Upper lobe of right lung (tissue), 1 donor: ENCODE measurements at regions not wholly inside any gene's neighbourhood (a gene's known extent, or its start where the extent isn't known, plus 50 kb on each side); places are given as distances from the start of the nearest gene placed in this dataset.

Source experiments
- ATAC-seq: fragments of 200-7000 bp; cut with Tn5 transposase; one replicate; pipeline ENCODE4 v1.9.1; 2020; ENCODE audit warnings: mild to moderate bottlenecking, moderate library complexity
- DNase-seq: peaks from one replicate; pipeline ENCODE4 v3.0.0-alpha.2; 2020
- H3K27ac ChIP-seq: fragments of 200-600 bp; one replicate; pipeline ENCODE4 v1.8.0; 2022
- H3K27me3 ChIP-seq: fragments of 200-600 bp; one replicate; pipeline ENCODE4 v1.8.0; 2022; ENCODE audit warnings: mild to moderate bottlenecking
- H3K36me3 ChIP-seq: fragments of 200-600 bp; one replicate; pipeline ENCODE4 v1.8.0; 2022
- H3K4me1 ChIP-seq: fragments of 200-600 bp; one replicate; pipeline ENCODE4 v1.8.0; 2022
- H3K4me3 ChIP-seq: fragments of 200-600 bp; one replicate; pipeline ENCODE4 v1.8.0; 2022; ENCODE audit warnings: mild to moderate bottlenecking
- H3K9me3 ChIP-seq: fragments of 200-600 bp; one replicate; pipeline ENCODE4 v1.8.0; 2022
- intact Hi-C: fragments of 100-400 bp; cut with DNase I; formaldehyde crosslinking; loops from one replicate; pipeline ENCODE4 v1.11.0; 2022
- TF ChIP-seq, protein P1 (sequence below): fragments of 200-600 bp; IDR thresholded peaks from one replicate; pipeline ENCODE4 v1.8.0; 2022; ENCODE audit warnings: antibody characterized with exemption
- donor health status: DM: no; HTN: yes; CAD: no; lungs with severe emphysema.

DNA sequence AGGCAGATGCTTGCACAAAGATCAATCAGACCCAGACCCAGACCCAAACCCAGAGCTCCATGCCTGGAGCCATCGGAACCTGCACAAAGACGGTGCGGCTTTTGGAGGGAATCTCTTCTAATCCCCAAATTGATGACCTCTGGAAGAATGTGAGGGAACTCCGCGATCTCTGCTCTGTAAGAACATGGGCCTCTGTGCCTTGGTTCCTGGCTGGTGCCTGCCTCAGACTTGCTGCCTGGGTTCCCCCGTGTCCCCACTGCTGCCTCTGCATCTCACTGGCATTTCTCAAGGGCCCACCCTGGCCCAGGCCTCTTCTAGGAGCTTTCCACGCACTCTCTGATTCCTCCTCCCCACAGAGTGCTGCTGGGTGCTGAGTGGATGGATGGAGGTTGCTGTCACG, 1044.4 kb downstream of the TBC1D22A start:
- no peaks in the 10 kb centered on the region for H3K4me1 ChIP-seq
- H3K9me3 ChIP-seq = no peaks in the 10 kb centered on the region
- H3K27me3 ChIP-seq = no peaks in the 10 kb centered on the region
- no peak overlapping the region for H3K4me3 ChIP-seq
- DNase-seq (no peak), ATAC-seq (no peak)
- no peaks in the 10 kb centered on the region for H3K36me3 ChIP-seq
- intact Hi-C loops = no loop called here
- H3K27ac ChIP-seq = no peak overlapping the region
- TF ChIP-seq, protein P1, sequence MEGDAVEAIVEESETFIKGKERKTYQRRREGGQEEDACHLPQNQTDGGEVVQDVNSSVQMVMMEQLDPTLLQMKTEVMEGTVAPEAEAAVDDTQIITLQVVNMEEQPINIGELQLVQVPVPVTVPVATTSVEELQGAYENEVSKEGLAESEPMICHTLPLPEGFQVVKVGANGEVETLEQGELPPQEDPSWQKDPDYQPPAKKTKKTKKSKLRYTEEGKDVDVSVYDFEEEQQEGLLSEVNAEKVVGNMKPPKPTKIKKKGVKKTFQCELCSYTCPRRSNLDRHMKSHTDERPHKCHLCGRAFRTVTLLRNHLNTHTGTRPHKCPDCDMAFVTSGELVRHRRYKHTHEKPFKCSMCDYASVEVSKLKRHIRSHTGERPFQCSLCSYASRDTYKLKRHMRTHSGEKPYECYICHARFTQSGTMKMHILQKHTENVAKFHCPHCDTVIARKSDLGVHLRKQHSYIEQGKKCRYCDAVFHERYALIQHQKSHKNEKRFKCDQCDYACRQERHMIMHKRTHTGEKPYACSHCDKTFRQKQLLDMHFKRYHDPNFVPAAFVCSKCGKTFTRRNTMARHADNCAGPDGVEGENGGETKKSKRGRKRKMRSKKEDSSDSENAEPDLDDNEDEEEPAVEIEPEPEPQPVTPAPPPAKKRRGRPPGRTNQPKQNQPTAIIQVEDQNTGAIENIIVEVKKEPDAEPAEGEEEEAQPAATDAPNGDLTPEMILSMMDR = no peak

DNA sequence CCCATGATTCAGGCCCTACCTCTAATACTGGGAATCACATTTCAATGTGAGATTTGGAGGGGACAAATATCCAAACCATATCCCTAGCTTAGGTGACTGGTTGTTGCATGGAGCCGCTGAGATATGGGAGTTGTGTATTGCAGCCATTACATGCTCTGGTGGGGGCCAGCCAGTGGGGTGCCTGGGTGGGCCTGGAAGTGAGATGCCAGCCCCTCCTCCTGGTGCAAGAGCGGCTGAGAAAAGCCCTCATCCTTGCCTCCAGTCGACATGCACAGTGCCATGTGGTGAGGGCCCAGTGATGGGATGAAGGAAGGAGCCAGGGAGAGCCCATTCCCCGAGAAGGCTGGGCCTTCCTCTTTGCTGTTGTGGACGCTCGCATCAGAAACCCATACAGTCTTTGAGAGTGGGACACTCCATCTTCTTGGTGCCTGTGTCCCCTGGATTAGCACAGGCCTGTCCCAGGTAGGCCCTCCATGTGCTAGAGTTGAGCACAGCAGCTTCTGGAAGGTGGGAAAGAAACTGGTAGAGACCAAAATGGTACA, 1043.0 kb downstream of the TBC1D22A start:
- Histone ChIP-seq H3K9me3 (no peaks in the 10 kb centered on the region), H3K36me3 (no peaks in the 10 kb centered on the region), H3K27ac (no peak overlapping the region), H3K27me3 (no peaks in the 10 kb centered on the region), H3K4me3 (no peak overlapping the region), H3K4me1 (no peaks in the 10 kb centered on the region)
- no peak for DNase-seq
- no peak for ATAC-seq
- TF ChIP-seq, protein P1 = no peak
- intact Hi-C loops = no loop called here

DNA sequence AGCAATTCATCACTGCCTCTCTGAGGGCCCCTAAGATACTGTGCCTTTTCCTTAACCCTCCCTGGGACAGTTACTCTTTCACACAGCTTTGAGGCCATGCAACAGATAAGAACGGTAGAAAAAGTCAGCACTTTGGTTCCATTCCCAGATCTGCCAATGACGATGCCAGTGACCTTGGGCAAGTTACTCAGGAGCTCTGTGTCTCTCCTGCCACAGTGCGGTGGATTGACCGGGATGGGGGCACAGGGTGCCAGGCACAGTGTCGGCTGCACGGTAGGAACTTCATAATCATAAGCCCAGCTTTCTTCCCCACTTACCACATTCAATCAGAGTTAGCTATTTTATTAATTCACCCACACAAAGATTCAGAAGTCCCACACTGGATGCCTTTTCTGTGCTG, 1041.8 kb downstream of the TBC1D22A start:
- Histone ChIP-seq H3K36me3 (no peaks in the 10 kb centered on the region), H3K4me1 (no peaks in the 10 kb centered on the region), H3K27ac (no peak overlapping the region), H3K27me3 (no peaks in the 10 kb centered on the region), H3K4me3 (no peak overlapping the region), H3K9me3 (no peaks in the 10 kb centered on the region)
- intact Hi-C loops = no loop called here
- ATAC-seq (no peak), DNase-seq (no peak)
- TF ChIP-seq, protein P1 = no peak

DNA sequence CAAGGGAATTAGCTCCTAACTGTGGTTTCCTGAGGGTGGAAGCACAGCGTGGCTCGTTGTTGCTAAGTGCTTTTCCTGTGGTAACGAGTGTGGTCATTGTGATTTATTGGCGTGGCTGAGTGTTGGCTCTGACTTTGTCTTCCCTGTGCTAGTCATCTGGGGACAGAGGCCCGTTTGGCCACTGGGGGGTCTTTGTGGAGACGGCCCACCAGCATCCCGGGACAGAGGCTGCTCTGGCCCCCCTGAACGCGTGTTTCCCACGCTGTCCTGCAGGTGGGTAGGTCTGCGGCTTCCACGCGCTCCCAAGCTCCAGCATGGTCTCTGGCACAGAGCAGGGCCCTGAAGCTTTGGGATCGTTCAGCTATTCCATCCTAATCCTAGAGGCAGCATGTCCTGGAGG, 1040.0 kb downstream of the TBC1D22A start:
- TF ChIP-seq, protein P1 = no peak
- no peaks in the 10 kb centered on the region for H3K27me3 ChIP-seq
- H3K27ac ChIP-seq = no peak overlapping the region
- no peaks in the 10 kb centered on the region for H3K36me3 ChIP-seq
- H3K9me3 ChIP-seq = no peaks in the 10 kb centered on the region
- DNase-seq (no peak), ATAC-seq (no peak)
- intact Hi-C loops = no loop called here
- H3K4me1 ChIP-seq = no peaks in the 10 kb centered on the region
- H3K4me3 ChIP-seq = no peak overlapping the region

DNA sequence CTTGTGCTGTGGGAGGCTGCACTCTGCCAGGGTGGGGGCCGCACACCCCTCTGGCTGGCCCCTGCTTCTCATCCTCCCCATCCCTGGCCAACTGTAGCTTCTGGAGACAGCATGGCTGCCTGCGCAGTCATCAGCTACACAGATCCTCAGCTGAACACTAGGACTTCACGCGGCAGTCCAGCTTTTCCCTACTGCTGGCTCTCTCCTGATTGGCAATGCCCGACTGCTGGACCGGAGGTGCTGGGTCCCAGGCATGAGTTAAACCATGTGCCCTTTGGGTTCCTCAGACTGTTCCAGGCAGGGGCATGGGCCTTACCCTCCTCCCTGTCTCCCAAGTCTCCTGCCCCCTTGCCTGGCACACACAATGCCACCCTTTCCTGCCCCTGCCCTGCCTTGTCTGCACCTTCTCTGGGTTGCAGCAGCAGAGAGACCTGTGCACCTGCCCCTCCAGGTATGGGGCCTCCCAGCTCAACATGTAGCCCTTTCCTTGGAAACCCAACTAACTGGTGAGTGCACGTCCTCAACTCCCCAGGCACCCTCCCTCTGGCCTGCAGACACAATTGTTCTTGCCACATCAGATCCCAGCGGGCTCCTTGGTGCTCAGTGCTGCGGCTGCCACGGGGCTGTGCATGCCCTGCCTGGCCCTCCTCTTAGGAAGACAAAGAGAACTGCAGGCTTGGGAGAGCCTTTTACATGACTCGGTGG, 1039.2 kb downstream of the TBC1D22A start:
- Histone ChIP-seq H3K4me3 (no peak overlapping the region), H3K9me3 (no peaks in the 10 kb centered on the region), H3K27ac (no peak overlapping the region), H3K36me3 (no peaks in the 10 kb centered on the region), H3K27me3 (no peaks in the 10 kb centered on the region), H3K4me1 (no peaks in the 10 kb centered on the region)
- ATAC-seq = no peak
- DNase-seq = no peak
- intact Hi-C loops = no loop called here
- TF ChIP-seq, protein P1 = no peak

DNA sequence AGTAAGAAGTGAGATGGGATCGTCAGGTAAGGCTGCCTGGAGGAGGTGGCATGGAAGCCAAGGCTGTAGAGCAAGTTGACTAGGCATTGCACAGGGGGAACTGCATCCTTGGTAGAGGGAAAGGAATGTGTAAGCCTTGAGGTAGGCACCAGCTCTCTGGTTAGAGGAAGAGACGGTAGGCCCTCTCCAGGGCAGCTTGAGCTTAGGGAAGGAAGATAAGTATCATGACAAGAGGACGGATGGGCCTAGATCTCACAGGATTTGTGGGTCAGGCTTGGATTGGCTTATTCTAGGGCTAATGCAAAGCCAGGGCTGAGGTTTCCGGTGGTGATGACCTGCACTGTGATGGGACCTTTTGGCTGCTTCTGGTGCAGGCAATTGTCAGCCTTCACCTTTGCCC, 1035.8 kb downstream of the TBC1D22A start:
- Histone ChIP-seq H3K27me3 (peaks cover 5% of the 10 kb centered on the region), H3K4me3 (no peak overlapping the region), H3K27ac (no peak overlapping the region), H3K4me1 (no peaks in the 10 kb centered on the region), H3K36me3 (no peaks in the 10 kb centered on the region), H3K9me3 (no peaks in the 10 kb centered on the region)
- intact Hi-C loops = no loop called here
- TF ChIP-seq, protein P1 = no peak
- DNase-seq = no peak
- no peak for ATAC-seq
